ENCODE measurements at regions not wholly inside any gene's neighbourhood (a gene's known extent, or its start where the extent isn't known, plus 50 kb on each side); places are given as distances from the start of the nearest gene placed in this dataset.

DNA sequence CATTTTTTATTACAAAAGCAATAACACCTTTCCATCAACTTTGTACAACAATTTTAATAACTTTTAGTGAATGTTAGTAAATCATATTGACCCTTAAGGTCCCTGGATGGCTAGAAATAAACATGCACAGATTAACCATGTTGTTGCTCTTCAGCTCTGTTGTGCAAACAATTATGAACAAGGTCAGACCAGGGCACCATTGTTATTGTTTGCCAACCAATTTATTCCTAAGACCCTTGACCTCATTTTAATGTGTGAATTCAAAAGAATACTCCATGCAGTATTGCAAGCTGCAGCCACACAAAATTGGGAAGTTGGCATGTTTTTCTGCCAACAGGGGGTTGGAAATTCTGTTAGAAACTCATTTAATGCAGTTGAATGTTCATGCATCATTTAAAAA is 426.6 kb upstream of the MAP3K7 start:
- Histone ChIP-seq H3K4me3 (ENCODE audit: low read length) (no peak overlapping the region), H3K9ac (ENCODE audit: low read length) (no peak overlapping the region), H3K36me3 (replicated peaks; ENCODE audit: low read depth, low read length) (no peaks in the 10 kb centered on the region), H3K27me3 (ENCODE audit: low read depth, low read length) (no peaks in the 10 kb centered on the region), H3K4me2 (ENCODE audit: low read length) (no peak overlapping the region), H3K27ac (ENCODE audit: low read length) (no peak overlapping the region), H3K4me1 (ENCODE audit: low read length) (peaks cover 17% of the 10 kb centered on the region), H3K9me3 (ENCODE audit: insufficient read depth, low read length) (no peaks in the 10 kb centered on the region), H4K20me1 (ENCODE audit: insufficient read depth, low read length) (no peaks in the 10 kb centered on the region), H2AFZ (ENCODE audit: low read depth, low read length) (no peak overlapping the region), H3K79me2 (ENCODE audit: low read length) (no peaks in the 10 kb centered on the region)
- no peak for TF ChIP-seq EZH2phosphoT487 (IDR thresholded peaks at IDR 0.05; ENCODE audit: low read depth)
- TF ChIP-seq, protein P1, sequence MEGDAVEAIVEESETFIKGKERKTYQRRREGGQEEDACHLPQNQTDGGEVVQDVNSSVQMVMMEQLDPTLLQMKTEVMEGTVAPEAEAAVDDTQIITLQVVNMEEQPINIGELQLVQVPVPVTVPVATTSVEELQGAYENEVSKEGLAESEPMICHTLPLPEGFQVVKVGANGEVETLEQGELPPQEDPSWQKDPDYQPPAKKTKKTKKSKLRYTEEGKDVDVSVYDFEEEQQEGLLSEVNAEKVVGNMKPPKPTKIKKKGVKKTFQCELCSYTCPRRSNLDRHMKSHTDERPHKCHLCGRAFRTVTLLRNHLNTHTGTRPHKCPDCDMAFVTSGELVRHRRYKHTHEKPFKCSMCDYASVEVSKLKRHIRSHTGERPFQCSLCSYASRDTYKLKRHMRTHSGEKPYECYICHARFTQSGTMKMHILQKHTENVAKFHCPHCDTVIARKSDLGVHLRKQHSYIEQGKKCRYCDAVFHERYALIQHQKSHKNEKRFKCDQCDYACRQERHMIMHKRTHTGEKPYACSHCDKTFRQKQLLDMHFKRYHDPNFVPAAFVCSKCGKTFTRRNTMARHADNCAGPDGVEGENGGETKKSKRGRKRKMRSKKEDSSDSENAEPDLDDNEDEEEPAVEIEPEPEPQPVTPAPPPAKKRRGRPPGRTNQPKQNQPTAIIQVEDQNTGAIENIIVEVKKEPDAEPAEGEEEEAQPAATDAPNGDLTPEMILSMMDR (IDR thresholded peaks at IDR 0.05; ENCODE audit: low read depth, low read length) = no peak

DNA sequence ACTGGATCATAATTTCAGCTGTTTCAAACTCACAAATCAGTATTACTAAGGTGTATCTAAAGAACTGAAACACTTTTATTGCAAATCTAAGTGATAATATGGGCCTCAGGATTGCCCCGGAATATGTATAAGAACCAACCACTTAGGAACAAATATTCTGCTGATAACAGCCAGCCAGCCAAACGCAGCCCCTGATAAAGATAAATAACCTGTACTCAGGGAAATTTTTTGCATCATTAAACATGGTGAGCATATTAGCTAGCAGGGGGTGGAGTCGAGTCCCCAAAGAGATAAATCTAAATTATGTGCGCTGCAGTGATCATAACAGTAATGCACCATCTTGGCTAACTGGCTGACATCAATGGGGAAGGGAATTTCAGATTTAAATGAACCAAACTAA is 410.2 kb upstream of the MAP3K7 start:
- H3K9me3 ChIP-seq (ENCODE audit: insufficient read depth, low read length) = no peaks in the 10 kb centered on the region
- no peak overlapping the region for H3K27ac ChIP-seq (ENCODE audit: low read length)
- no peak overlapping the region for H2AFZ ChIP-seq (ENCODE audit: low read depth, low read length)
- no peaks in the 10 kb centered on the region for H3K4me1 ChIP-seq (ENCODE audit: low read length)
- H3K4me2 ChIP-seq (ENCODE audit: low read length) = no peak overlapping the region
- no peak overlapping the region for H3K9ac ChIP-seq (ENCODE audit: low read length)
- no peaks in the 10 kb centered on the region for H3K36me3 ChIP-seq (replicated peaks; ENCODE audit: low read depth, low read length)
- TF ChIP-seq EZH2phosphoT487 (IDR thresholded peaks at IDR 0.05; ENCODE audit: low read depth) = no peak
- TF ChIP-seq, protein P1 (IDR thresholded peaks at IDR 0.05; ENCODE audit: low read depth, low read length) = no peak
- H3K4me3 ChIP-seq (ENCODE audit: low read length) = no peak overlapping the region
- no peaks in the 10 kb centered on the region for H3K79me2 ChIP-seq (ENCODE audit: low read length)
- no peaks in the 10 kb centered on the region for H4K20me1 ChIP-seq (ENCODE audit: insufficient read depth, low read length)
- H3K27me3 ChIP-seq (ENCODE audit: low read depth, low read length) = no peaks in the 10 kb centered on the region

DNA sequence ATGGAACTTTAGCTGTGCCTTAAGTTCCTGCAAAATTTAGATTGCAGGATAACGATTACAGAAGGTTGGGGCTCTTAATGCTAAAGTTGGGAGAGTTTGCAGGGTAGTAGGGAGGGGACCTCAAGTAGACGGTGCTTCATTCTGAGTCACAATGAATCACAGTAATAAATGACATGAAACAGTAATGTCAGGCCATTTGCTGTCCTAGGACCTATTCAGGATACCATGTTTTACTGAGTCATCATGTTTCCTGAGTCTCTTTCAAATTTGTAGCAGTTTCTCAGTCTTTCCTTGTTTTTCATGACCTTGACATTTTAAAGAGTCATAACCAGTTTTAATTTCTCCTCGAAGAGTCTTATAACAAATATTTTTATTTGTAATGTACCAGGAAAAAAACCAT is 406.9 kb upstream of the MAP3K7 start:
- no peaks in the 10 kb centered on the region for H3K36me3 ChIP-seq (replicated peaks; ENCODE audit: low read depth, low read length)
- no peaks in the 10 kb centered on the region for H3K79me2 ChIP-seq (ENCODE audit: low read length)
- H3K9me3 ChIP-seq (ENCODE audit: insufficient read depth, low read length) = no peaks in the 10 kb centered on the region
- TF ChIP-seq, protein P1 (IDR thresholded peaks at IDR 0.05; ENCODE audit: low read depth, low read length) = no peak
- no peak for TF ChIP-seq EZH2phosphoT487 (IDR thresholded peaks at IDR 0.05; ENCODE audit: low read depth)
- no peak overlapping the region for H3K4me3 ChIP-seq (ENCODE audit: low read length)
- no peaks in the 10 kb centered on the region for H3K27me3 ChIP-seq (ENCODE audit: low read depth, low read length)
- no peak overlapping the region for H3K4me2 ChIP-seq (ENCODE audit: low read length)
- no peak overlapping the region for H3K27ac ChIP-seq (ENCODE audit: low read length)
- no peaks in the 10 kb centered on the region for H4K20me1 ChIP-seq (ENCODE audit: insufficient read depth, low read length)
- no peak overlapping the region for H2AFZ ChIP-seq (ENCODE audit: low read depth, low read length)
- H3K9ac ChIP-seq (ENCODE audit: low read length) = no peak overlapping the region
- H3K4me1 ChIP-seq (ENCODE audit: low read length) = peaks cover 11% of the 10 kb centered on the region

DNA sequence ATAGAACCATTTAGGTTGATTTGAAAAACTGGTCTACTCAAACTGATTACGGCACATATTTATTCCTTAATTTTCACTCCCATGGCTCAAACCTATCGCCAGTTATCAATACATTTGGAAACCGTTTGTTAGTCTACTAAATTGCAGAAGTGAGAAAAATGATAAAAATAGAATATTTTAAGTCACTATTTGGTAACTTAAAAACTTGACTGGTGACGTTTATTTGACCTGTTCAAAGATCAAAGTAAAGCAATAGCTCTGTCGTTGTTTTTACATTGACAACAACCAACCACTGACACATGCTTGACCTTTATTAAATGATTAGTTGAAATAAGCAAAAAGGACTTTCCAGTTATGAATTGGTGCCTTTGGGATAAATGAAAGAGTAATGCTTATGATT is 402.9 kb upstream of the MAP3K7 start:
- Histone ChIP-seq H3K36me3 (replicated peaks; ENCODE audit: low read depth, low read length) (no peaks in the 10 kb centered on the region), H4K20me1 (ENCODE audit: insufficient read depth, low read length) (no peaks in the 10 kb centered on the region), H3K9ac (ENCODE audit: low read length) (no peak overlapping the region), H3K27me3 (ENCODE audit: low read depth, low read length) (no peaks in the 10 kb centered on the region), H2AFZ (ENCODE audit: low read depth, low read length) (no peak overlapping the region; the same call in 1 of the 2 replicates), H3K79me2 (ENCODE audit: low read length) (no peaks in the 10 kb centered on the region), H3K4me1 (ENCODE audit: low read length) (peaks cover 18% of the 10 kb centered on the region), H3K4me3 (ENCODE audit: low read length) (peak overlapping the region; percentile 30; the same call in 1 of the 2 replicates), H3K9me3 (ENCODE audit: insufficient read depth, low read length) (no peaks in the 10 kb centered on the region), H3K4me2 (ENCODE audit: low read length) (peak overlapping the region; percentile 38), H3K27ac (ENCODE audit: low read length) (no peak overlapping the region)
- TF ChIP-seq EZH2phosphoT487 (IDR thresholded peaks at IDR 0.05; ENCODE audit: low read depth) = no peak
- TF ChIP-seq, protein P1 (IDR thresholded peaks at IDR 0.05; ENCODE audit: low read depth, low read length) = no peak

Measured in OCI-LY3 (cell line).